GM18861 (cell line): ENCODE measurements at regions not wholly inside any gene's neighbourhood (a gene's known extent, or its start where the extent isn't known, plus 50 kb on each side); places are given as distances from the start of the nearest gene placed in this dataset.
"Not testable (repeated sequence)": the region's sequence is repeated elsewhere in the genome, so short reads cannot be mapped to it uniquely, and the experiment has no call there.

Experiments used
- ATAC-seq: cut with Tn5 transposase; IDR thresholded peaks from one replicate; pipeline ENCODE4 v1.9.1; 2021; ENCODE audit not compliant: unreplicated experiment

DNA sequence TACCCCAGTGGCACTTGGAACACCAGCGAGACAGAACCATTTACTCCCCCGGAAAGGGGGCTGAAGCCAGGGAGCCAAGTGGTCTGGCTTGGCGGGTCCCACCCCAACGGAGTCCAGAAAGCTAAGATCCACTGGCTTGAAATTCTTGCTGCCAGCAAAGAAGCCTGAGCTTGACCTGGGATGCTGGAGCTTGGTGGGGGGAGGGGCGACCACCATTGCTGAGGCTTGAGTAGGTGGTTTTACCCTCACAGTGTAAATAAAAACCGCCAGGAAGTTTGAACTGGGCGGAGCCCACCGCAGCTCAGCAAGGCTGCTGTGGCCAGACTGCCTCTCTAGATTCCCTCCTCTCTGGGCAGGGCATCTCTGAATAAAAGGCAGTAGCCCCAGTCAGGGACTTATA is 62.8 kb downstream of the RPS24 start:
- ATAC-seq = not testable (repeated sequence)

DNA sequence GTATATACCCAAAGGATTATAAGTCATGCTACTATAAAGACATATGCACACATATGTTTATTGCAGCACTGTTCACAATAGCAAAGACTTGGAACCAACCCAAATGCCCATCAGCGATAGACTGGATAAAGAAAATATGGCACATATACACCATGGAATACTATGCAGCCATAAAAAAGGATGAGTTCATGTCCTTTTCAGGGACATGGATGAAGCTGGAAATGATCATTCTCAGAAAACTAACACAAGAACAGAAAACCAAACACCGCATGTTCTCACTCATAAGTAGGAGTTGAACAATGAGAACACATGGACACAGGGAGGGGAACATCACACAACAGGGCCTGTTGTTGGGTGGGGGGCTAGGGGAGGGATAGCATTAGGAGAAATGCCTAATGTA is 68.9 kb downstream of the RPS24 start:
- not testable (repeated sequence) for ATAC-seq

DNA sequence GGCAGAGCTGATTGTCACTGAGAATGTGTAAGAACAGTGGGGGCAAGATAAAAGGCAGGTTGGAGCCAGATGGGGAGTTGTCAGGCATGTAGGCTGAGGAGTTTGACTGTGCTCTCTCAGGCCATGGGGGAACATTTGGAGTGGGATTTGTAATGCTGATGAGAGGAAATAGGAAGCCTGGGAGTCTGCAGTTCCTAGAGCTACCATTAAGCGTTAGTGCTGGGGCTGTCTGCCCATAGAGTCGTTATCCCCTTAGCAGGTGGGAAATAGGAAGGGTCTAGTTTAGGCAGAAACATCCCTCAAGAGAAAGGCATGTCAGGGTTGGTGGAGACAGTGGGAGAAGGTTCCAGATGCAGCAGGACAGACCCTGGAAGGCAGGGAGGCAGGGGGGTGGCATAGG is 75.5 kb downstream of the RPS24 start:
- ATAC-seq = no peak

DNA sequence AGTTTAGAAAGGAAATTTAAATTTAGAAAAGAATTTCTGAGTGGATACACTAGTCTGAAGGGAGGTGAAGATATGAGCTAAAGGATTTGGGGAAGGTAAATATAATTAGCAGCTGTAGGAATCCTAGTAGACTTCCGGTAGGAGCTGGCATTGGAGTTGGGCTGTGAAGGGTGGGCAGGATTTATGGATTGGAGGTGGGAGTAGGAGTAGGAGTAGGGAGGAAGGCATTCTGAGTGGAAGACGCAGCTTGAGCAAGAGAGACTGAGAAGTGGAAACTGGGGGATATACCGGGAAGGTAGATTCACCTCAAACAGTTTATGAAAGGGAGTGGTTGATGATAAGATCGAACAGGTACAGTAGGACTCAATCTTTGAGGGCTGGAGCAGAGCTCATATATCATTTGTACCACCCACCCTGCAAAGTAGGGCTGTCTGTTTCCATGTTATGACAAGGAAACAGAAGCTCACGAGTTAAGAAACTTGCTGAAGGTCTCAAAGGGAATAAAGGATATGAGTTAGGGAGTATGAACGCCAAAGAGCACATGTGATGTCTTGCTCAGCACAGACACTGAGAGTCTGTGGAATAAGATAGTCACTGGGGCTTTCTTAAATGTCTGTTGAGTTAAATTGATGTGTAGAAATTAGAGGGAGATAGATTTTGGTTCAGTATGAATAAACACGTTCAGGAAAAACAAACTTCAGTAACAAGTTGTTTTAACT is 81.6 kb downstream of the RPS24 start:
- no peak for ATAC-seq

DNA sequence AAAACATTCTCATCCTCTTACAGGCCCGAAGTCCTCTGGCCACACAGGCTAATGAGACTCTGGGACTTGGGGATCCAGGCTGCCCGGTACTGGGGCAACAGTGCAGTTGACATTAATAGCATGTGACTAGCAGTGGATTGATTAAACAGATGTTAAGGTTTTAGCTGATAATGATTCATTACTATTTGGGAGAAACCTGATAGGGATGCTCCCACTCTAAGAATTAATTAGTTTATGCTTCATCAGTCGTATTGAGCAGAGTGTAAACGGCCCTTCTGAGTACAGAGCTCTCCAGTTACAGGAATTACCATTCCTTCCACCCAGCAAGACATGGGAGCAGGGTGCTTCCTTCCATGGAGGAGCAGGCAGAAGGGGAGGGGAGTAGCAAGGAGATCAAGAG is 82.7 kb downstream of the RPS24 start:
- no peak for ATAC-seq

DNA sequence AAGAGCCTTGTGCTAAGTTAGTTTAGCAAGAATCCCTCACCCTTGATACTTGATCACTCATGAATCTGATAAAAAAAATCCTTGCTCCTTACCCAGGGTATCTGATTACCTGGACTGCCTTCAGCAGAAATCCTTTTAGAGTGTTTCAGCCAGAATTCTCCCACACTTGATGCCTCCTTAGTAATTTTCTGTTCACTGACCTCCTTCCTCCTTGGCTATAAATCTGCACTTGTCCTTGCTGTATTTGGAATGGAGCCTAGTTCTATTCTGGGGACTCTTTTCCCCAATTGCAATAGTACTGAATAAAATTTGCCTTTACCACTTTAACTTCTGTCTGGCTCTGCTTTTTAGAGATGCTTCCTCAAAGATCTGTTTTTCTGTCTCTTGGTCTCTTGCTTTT is 84.9 kb downstream of the RPS24 start:
- no peak for ATAC-seq

DNA sequence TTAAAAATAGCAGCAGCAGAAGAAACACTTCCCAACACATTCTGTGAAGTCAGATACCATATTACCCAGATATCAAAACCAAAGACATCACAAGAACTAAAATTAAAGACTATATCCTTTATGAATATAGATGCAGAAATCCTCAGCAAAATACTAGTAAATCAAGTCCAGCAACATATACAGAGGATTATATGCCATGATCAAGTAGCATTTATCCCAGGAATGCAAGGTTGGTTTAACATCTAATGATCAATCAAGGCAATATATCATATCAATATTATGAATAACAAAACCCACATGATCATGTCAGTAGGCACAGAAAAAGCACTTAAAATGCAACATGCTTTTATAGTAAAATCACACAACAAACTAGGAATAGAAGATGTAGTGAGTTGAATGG is 88.1 kb downstream of the RPS24 start:
- no peak for ATAC-seq

DNA sequence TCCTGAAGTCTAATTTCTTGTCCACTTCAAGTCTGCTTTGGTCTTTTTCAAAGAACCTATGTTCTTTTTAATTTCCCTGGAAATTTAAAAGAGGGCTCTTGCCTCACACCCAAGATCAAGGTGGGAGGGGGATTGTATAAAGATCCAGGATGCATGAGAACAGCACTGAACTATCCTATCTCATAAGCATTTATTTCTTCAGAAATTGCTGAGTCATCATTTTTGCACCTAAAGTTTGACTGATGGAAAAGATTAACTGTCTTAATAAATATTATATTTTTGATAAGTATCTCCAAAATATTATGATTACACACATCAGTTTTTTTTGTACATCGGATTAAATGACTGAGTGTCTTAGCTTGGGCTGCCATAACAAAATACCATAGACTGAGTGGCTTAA is 90.5 kb downstream of the RPS24 start:
- ATAC-seq = no peak

DNA sequence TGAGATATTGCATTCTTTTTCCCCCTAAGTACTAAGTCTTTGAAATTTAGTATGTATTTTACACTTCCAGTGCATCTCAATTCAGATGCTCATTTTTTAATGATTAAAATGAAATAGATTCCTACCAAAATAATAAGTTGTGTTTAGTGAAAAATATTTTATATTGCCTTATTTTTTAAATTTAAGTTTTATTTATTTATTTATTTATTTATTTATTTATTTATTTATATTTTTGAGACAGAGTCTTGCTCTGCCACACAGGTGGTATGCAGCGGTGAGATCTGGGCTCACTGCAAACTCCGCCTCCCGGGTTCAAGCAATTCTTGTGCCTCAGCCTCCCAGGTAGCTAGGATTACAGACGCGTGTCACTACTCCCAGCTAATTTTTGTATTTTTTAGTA is 95.5 kb downstream of the RPS24 start:
- no peak for ATAC-seq

DNA sequence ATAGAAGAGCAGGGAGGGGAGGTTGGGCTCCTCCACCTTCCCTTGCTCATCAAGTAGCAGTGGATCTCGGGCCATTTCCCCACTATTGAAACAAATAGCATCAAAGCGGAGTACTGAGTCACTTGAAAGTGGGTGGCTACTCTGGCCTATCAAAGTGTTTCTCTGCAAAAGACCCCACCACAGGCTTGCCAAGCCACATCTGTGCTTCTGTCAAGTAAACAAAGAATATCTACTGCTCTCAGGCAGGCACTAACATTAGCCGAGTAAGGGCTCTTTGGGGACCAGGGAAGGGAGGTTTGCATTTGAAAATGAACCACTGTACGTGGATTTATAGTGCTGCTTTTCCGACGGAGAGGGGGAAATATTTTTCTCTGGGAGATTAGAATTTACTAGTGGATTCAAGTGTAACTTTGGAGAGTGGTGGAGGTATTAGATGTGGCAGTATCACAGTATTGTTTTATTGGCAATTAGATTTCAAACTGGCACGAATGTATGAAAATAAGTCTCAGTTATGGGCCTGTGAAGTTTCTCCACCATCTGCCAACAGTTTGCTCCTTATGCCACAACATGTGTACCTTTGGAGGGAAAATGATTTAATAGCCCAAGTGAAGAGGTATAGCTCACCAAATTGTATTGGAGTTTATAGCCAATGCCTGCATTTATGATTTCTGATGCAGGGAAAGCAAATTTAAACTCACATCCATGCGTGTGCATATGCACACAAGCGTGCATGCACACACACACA is 97.5 kb downstream of the RPS24 start:
- ATAC-seq = no peak

DNA sequence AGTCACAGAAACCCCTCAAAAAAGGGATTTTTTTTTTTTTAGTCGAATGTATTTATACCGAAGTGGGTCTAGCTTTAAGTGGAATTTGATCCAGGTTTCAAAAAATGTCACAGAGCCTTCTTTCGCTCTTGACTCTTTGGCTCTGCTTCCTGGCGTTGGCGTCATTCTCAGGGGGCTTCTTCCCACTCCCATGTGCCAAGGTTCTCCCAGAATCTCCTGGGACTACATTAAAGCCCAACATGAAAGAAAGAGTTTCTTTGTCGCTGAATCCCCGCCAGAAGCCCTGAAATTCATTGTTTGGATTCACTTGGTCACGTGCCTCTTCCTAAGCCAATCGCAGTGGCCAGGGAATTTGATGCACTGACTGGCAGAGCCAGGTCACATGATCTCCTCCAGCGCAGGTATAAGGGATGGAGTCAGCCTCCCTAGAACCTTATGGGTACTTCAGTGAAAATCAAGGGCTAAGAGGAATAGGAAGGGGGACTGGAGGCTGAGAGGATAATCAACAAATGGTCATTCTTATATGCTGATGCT is 101.2 kb downstream of the RPS24 start:
- ATAC-seq = no peak

DNA sequence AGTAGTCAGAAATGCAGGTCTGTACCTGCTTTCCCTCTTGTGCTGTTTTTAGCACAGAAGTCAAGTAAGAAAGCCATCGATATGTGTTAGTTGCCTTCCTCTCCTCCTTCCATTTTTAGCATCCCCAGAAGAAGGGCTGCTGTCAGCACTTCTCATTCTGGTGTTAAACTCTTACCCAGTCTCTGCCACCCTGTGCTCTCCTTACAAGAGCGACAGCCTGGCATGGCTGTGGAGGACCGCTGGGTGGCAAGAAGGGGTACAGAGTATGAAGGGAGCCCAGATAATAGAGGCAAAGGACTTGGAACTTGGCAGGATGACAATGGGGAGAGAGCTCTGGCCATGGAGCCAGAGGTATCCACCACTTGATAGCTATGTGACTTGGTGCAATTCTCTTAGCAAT is 103.5 kb downstream of the RPS24 start:
- ATAC-seq = no peak

DNA sequence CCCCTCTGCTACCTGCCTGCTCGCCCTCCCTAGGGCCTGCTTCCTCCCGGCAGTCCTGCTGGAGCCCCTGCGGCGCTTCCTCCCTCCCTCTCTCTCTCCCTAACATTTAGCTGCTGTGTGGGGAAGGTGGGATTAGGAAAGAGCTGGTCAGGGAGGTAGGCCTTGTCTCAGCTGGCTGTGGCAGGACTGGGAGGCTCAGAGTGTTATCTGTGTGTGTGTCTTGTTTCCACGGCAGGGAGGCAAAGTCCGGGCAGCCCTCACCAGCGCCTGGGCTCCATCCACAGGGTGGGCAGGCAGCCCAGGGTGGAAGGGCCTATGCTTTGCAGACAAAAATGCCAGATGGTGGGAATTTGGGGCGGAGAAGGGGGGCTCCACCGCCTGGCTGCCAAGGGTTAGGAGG is 105.7 kb downstream of the RPS24 start:
- ATAC-seq = no peak

DNA sequence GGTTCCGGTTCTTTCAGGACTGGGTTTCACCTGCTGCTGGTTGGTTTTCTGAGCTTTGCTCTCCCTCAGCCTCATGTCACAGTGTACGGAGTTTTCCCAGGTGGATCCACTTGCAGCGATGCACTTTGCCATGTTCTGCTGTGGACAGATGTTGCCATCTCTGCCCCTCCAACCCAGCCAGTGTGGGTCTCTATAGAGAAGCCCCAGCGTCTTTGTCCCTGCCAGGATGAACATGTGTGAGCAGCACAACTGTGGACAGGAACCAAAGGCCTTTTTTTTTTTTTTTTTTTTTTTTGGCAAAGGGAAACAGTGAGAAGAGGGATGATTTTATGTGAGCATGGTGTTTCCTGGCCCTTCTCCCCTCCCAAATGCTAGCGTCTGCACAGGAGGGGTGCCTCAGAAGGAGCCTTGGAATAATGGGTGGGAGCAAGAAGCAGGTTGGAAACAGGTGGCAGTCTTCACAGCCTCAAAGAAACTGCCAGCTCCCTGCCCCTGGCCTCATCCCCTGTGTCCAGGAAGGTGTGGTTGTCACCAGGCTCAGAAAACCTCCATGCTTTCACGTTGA is 106.5 kb downstream of the RPS24 start:
- no peak for ATAC-seq

DNA sequence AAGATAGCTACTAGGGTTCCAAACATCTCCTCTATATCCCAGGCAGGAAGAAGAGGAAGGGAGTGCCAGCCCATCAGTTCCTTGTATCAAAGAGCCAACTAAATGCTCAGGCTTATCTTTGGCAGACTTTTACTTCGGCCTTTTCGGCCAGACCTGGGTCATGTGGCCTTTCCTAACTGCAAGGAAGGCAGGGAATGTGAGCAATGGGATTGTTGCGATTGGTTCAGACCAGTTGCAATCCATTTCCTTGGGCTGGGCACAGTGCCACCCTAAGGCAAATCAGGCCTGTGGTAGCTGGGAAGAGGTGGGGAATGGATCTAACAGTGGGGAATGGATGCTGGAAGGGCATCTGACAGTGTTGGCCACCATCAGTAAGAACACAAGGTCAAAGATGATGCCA is 109.9 kb downstream of the RPS24 start:
- ATAC-seq = no peak

DNA sequence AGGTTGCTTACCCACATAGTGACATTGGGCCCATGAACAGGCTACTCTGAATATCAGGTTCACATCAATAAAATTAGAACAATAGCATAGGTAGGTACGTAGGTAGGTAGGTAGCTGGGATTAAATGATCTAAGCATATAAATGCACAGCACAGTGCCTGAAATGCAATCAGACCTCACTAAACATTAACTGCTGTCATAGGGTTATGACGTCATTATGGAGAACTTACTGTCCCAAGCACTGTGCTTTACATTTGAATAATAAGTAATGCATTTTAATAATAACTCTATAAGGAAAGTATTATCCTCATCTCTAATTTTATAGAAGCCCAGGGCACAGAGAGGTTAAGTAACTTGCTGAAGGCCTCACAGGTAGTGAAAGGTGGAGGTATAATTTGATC is 112.5 kb downstream of the RPS24 start:
- no peak for ATAC-seq

DNA sequence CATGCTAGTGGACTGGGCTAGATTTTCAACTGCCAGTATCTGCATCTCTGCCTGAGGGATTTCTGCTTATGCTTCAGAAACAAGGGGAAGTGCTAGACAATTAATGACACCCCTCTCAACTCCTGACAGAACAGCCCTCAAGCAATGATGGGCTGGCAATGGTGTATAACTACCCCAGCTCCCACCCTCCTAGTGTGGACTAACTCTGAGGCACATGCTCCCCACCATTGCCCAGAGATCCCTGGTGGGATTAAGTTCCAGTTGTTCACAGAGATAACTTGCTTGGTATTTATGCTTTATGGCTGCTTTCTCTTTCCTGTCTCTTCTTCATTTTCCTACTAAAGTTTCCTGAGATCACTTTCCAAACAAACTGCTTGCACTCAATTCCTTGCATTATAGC is 113.5 kb downstream of the RPS24 start:
- ATAC-seq = no peak

DNA sequence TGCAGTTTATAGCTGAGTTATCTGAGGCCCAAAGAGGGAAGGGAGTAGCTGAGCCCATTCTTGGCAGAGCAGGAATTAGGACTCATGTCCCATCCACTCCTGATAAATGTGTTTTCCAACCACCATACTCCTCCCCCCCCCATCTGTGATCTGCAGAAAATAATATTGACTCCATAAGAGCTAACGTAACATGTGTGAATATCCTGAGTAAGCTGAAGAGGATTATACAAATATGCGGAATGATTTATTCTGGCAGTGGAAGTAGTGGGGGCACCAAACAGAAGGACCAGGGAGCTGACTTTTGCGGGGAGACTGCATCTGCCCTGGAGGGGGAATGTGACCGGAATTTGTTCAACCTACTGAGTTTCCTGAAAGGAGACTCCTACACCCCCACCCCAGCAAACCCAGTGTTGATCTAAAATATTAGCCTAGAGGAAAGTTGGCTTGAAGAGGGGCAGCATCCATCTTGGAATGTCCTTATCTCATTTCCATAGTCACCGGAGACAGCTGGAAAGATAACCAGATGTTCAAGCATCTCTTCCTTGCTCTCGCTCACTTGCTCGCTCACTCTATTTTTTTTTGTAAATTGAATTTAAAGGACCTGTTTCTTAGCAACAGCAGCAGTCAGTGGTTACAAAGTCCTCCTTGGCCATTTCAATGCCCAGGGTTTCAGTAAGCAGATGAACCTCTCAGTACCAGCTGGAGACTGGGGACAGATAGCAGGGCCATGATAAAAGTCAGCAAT is 114.7 kb downstream of the RPS24 start:
- ATAC-seq = no peak

DNA sequence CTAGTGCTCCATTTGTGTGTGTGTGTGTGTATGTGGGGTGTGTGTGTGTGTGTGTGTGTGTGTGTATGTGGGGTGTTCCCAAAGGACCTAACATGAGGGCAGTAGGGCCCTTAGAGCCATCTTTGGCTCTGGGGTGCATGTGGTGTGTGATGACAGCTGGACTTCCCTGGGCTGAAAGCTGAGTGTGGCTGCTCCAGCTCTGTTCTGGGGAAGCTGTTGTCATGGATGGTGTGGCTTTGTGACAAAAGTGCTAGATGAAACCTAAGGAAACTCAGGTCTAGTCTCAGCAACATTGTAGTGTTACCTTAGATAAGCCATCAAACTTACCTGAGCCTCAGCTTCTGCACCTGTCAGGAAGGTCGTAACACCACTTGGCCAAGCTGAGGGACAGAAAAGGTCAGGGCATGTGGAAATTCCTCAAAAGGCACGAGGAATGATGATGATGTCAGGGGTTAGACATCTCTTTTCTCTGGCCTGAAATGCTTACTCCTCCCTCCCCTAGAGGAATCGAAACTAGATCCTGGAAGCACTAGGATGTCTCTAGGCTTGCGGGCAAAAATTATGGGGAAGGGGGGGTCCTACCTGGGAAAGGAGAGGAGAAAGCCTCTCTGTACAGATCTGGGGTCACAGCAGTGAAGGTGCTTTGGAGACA is 115.4 kb downstream of the RPS24 start:
- no peak for ATAC-seq

DNA sequence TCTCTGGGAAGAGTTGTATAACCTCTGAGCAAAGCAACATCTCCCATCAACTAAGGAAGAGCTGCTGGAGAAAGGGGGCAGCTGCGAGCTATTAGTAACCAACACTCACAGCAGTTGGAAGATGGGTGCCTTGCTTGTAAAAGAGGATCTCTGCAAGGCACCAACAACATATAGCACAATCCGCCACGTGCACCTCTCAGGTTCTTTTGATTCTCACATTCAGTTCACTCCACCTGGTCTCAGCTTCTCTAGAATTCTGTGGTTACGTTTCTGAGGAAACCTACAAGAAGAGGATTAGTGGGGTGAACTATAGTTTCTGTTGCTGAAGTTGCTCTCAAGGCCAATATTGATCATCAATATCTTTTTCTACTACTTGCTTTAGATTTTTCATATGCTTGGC is 117.1 kb downstream of the RPS24 start:
- ATAC-seq = no peak

DNA sequence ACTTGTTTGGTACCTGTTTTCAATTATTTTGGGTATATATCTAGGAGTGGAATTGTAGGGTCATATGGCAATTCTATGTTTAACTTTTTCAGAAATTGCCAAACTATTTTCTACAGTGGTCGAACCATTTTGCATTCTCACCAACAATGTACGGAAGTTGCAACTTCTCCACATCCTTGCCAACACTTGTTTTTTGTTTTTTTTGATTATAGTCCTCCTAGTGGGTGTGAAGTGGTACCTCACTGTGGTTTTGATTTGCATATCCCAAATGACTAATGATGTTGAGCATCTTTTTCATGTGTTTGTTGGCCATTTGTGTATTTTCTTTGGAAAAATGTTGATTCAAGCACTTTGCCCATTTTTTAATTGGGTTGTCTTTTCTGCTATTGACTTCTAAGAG is 122.1 kb downstream of the RPS24 start:
- ATAC-seq = no peak
